PC-9 (cell line): ENCODE measurements at regions not wholly inside any gene's neighbourhood (a gene's known extent, or its start where the extent isn't known, plus 50 kb on each side); places are given as distances from the start of the nearest gene placed in this dataset.

ENCODE experiments used
- CTCF ChIP-seq: fragments of 200-600 bp; sonication (generic); conservative IDR thresholded peaks from 2 replicates; pipeline ENCODE4 v1.6.1; 2017; ENCODE audit warnings: mixed run types, antibody characterized with exemption, mild to moderate bottlenecking, moderate library complexity
- EZH2 ChIP-seq: fragments of 200-600 bp; sonication (generic); IDR thresholded peaks from 2 replicates; pipeline ENCODE4 v1.8.0; 2017; ENCODE audit warnings: antibody characterized with exemption, low read depth

GRCh38 chr9:115855458-115856133 lies 298.0 kb upstream of the PAPPA start:
- TF ChIP-seq CTCF = no peak
- TF ChIP-seq EZH2 = no peak
